ENCODE measurements at regions not wholly inside any gene's neighbourhood (a gene's known extent, or its start where the extent isn't known, plus 50 kb on each side); places are given as distances from the start of the nearest gene placed in this dataset.
A peak's percentile ranks its signal among the peaks of the same experiment; 100 is the strongest.
"Not testable (repeated sequence)": the region's sequence is repeated elsewhere in the genome, so short reads cannot be mapped to it uniquely, and the experiment has no call there.

GRCh38 chr7:68760556-68760955 is 837.7 kb upstream of the AUTS2 start:
- no peak for DNase-seq (ENCODE audit: low read depth)

DNA sequence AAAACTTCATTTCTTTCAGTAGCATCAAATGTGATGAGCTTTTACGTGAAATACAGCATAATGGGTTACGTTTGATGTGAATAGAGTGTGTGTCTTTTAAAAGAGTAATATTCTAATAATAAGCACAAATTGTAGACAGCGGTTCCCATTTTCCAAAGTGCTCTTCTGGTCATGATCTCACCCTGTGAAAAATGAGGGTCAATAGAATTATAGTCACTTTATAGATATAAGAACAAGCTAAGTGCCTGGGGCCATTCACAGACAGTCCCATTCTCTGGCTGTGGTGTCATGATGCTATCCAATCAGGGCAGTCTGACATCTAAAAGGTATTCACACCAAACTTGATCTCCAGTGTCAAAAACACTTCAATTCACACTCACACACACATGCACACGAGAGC is 830.8 kb upstream of the AUTS2 start:
- no peak for DNase-seq (ENCODE audit: low read depth)

DNA sequence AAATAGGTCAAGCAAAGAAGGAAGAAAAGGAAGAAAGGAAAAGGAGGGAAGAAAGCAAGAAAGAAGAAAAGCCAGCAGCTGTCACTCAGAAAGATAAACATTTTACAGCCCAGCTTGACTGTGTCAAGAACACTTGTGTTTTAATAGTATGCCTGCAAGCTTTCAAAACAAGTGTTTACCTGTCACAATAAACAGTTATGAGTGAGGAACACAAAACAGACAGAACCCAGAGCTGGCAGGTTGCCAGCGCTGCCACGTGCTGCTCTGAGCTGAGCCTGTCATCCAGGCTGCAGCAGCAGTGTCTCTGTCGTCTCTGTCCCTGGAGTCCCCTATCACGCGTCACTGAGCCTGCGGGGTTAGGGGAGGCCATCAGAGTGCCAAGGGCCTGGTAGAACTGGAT is 827.6 kb upstream of the AUTS2 start:
- DNase-seq (ENCODE audit: low read depth): no peak

GRCh38 chr7:68776326-68776725 is 821.9 kb upstream of the AUTS2 start:
- no peak for DNase-seq (ENCODE audit: low read depth)

DNA sequence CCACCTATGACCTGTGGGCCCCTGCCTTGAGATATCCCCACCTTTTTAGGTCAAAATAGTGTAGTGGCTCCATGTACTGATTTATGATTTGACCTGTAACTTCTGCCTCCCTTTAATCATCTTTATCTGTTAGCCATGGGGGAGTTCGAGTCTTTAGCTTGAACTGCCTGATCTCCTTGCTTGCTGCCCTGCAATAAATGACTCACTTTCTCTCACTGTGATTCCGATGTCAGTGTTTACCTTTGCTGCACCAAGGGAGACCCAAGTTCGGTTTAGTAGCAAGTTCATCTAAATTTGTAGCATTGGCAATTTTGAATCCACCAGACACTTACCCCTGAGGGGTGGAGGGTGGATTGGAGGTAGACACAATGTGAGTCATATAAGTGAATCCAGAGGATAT is 814.6 kb upstream of the AUTS2 start:
- DNase-seq (ENCODE audit: low read depth): no peak

DNA sequence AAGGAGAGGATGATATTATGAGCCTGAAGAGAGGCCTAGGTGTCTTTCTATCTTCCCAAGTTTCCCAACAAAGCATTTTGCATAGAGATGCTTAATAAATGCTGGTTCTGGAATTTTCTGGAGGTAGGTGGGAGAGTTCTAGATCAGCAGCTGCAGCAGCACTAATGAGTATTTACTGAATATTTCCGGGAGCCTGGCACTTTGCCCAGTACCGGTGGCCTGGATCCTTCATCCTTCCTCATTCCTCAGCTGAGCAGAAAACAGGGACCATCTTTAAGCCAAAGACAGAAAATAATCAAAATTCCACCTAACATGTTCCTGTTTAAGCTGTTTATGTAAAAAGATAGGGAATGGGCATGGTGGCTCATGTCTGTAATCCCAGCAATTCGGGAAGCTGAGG is 813.2 kb upstream of the AUTS2 start:
- no peak for DNase-seq (ENCODE audit: low read depth)

DNA sequence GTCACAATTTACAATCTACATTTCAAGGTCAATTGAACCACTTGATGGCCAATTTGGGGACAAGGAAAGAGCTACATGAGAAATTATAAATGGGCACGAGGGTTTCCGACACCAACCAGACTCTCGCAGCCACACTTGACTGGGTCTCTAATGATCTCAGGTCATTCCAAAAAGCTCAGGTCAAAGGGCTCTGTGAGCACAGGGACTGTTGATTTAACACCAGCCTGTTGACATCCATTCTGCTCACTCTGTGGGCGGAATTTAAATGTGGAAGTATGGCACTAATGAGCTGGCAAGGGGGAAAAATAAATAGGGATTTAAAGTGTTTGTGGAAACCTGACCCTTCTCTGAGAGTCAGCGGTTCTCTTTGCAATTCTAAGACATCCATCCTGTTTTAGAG is 810.7 kb upstream of the AUTS2 start:
- DNase-seq (ENCODE audit: low read depth): no peak

DNA sequence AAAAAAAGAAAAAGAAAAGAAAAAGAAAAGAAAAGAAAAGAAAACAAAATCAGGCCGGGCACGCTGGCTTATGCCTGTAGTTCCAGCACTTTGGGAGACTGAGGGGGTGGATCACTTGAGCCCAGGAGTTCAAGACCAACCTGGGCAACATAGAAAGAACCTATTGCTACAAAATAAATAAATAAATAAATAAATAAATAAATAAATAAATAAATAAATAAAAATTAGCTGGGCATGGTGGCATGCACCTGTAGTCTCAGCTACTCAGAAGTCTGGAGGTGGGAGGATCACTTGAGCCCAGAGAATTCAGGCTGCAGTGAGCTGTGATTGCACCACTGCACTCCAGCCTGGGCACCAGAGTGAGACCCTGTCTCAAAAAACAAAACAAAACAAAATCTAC is 809.7 kb upstream of the AUTS2 start:
- DNase-seq (ENCODE audit: low read depth): not testable (repeated sequence)

DNA sequence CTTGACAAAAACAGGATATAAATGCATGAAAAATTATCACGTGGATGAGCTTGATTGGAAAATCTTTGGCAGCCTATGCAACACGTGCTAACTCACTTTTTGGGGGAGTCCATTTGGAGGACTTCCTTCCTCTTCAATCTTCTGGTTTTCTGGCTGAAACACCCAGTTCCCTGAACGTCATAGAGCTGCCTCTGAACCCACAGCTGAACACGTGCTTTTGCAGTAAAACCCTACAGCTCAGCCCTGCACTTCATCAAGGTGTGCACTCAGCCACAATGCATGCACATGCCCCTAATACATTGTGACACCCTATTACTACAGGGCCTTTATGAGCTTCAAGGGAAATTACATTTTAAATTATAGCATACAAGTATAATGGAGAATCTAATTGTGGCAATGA is 808.7 kb upstream of the AUTS2 start:
- DNase-seq (ENCODE audit: low read depth): no peak

DNA sequence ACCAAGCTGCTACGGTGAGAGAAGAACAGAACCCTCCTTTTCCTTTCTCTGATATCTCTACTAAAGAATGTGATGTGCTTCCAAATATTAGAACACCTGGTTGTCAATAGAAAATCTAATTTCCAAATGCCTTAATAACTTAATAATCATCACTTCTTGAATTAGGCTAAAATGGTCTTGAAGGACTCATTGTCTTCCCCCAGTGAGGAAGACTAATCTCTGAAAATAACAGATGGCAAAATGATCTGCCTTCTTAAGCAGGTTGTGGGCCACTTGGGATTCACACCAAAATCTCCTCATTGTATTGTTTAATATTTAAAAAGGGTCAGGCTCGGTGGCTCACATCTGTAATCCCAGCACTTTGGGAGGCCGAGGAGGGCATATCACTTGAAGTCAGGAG is 805.9 kb upstream of the AUTS2 start:
- DNase-seq (ENCODE audit: low read depth): no peak

DNA sequence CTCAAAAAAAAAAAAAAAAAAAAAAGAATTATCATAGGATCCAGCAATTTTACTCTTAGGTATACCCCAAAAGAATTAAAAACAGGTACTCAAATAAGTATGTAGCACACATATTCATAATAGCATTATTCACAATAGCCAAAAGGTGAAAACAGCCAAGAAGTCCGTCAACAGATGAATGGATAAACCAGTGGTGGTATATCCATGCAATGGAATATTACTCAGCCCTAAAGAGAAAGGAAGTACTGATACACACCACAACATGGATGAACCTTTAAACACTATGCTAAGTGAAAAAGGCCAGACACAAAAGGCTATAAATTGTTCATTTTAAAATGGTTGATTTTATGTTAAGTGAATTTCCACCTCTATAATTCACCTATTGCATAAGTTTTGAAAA is 804.8 kb upstream of the AUTS2 start:
- DNase-seq (ENCODE audit: low read depth): no peak

GRCh38 chr7:68800316-68800715 is 798.0 kb upstream of the AUTS2 start:
- DNase-seq (ENCODE audit: low read depth): no peak

GRCh38 chr7:68805159-68805558 is 793.1 kb upstream of the AUTS2 start:
- DNase-seq (ENCODE audit: low read depth): peak; percentile 25

DNA sequence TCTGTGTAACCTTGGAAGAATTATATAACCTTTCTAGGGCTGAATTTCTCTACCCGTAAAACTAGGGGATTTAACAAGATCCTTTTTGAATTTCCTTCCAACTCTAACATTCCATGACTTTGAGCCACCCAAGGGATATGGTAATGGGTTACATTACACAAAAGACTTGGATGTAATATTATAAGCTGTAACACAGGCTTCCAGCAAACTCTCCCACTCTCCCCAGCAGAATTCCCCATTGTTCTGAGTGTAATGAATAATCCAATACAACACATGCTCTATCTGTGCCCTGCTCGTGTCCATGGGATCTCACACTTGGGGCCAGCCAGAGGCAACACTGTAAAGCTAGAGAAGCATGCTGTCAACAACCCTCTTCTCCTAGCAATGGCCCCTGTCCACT is 790.6 kb upstream of the AUTS2 start:
- DNase-seq (ENCODE audit: low read depth): no peak

DNA sequence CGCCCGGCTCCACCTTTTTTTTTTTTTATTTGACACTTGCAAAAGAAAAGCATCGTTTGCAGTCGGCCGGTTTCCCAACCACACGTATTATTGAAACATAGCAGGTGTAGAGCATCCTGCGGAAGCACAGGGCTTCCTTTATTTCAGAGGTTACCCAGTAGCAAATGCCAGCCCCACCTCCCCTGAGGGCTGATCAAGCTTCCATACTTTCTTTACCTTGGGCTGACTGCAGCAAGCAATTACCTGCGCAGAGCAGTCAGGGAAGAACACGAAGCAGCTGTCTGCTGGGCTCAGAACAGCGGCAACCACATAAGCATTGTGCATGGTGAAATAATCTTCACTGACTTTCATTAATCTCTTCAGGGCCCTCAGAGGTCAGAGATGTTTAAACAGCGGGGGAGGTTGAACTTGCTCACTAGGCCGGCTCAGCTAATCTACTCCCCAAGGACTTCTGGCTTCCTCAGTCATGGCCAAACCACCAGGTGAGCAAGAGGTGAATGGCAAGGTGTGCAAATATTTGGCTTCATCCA is 784.7 kb upstream of the AUTS2 start:
- no peak for DNase-seq (ENCODE audit: low read depth)

DNA sequence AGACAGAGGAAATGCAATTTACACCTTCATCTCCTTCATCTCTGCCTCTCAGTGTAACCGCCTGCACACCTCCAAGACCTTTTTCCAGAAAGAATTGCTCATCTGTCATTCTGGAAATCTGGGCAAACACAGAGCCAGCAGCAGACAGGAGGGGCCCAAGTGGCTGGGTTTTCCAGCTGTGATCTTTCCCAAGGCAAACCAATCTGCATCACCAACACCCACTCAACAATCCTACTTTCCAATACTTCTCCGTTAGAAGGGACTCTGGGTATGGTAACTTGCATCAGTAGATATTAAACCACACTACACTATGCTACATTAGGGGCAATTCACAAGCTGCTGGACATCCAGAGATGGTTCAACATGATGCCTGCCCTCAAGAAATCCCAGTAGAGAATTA is 781.8 kb upstream of the AUTS2 start:
- DNase-seq (ENCODE audit: low read depth): no peak

DNA sequence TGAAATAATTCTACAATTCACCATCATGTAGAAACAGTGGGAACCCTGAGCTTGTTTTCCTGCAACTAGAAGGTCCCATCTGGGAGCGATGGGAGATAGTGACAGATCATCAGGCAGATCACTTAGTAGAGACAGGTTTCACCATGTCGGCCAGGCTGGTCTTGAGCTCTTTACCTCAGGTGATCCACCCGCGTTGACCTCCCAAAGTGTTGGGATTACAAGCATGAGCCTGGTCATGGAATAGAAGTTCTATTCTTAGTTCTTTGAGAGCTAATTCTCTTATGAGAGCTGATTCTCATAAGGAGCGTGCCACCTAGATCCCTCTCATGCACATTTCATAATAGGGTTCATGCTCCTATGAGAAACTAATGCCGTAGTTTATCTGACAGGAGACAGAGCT is 778.0 kb upstream of the AUTS2 start:
- DNase-seq (ENCODE audit: low read depth): no peak

- DNase-seq (ENCODE audit: low read depth): no peak
These were observed 776.4 kb upstream of the AUTS2 start for GRCh38 chr7:68821846-68822245.

GRCh38 chr7:68823996-68824780 is 774.1 kb upstream of the AUTS2 start:
- no peak for DNase-seq (ENCODE audit: low read depth)

DNA sequence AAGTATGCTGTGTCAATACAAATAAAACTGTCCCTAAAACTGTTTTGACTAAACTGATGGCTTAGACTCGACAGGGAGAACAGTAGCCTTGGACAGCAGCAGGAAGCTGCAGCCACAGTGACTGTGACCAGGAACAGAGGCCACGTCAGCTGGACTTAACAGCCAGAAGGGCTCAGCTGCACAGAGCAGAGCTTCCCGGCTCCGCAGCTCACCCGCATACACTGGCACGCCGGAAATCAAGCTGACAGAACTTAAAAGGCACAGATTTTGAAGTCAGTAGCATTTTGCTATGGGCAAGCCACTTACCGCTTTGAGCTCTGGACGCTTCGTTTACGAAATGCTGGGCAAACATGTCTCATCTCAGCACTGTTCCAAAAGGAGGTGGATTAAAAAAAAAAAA is 769.7 kb upstream of the AUTS2 start:
- no peak for DNase-seq (ENCODE audit: low read depth)

DNA sequence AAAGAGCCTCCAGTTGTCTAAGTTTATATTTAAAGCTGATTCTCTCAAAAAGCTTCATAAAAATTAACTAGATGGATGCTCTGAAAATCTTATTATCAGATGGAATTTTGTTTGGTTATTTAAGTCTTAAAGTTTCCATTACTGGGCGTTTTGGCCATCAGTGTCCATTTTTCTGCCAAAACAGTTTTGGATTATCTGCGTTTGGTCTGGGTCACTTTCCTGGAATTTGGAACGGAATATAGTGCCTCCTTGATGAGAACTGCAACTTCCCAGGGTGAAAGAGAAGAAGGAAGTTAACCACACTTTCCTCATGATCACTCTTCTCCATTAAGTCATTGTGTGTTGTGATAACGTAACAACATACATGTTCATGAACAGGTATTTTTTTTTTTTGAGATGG is 764.9 kb upstream of the AUTS2 start:
- DNase-seq (ENCODE audit: low read depth): no peak

DNA sequence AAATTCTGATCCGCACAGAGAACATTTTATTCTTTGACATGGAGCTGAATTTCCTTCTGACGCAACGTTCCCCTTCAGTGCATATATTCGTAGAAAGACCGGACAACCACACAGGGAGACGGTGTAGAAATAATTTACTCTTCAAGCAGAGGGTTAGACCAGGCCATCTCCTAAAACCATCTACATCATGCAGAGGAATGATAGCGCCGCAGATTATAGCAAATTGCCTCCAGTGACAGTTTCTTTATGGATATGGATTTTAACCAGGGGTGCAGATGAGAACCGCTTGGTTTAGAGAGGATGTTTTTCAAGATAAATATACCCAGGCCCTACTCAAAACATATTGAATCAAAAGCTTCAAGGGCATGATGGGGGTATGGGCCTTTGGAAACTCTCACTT is 759.3 kb upstream of the AUTS2 start:
- no peak for DNase-seq (ENCODE audit: low read depth)

- DNase-seq (ENCODE audit: low read depth): no peak
These were observed 757.3 kb upstream of the AUTS2 start for GRCh38 chr7:68840991-68841390.

GRCh38 chr7:68843985-68844384 is 754.3 kb upstream of the AUTS2 start:
- DNase-seq (ENCODE audit: low read depth): not testable (repeated sequence)
